A549 (cell line): ENCODE measurements at regions not wholly inside any gene's neighbourhood (a gene's known extent, or its start where the extent isn't known, plus 50 kb on each side); places are given as distances from the start of the nearest gene placed in this dataset.

ENCODE experiments used
- BHLHE40 ChIP-seq: IDR thresholded peaks from 2 replicates; pipeline ENCODE4 v1.6.1; 2012; ENCODE audit warnings: low read depth, low read length, inconsistent platforms
- MAX ChIP-seq: IDR thresholded peaks from 2 replicates; pipeline ENCODE4 v1.6.1; 2012
- POLR2A ChIP-seq: IDR thresholded peaks from 2 replicates; pipeline ENCODE4 v1.6.1; 2012; ENCODE audit warnings: mild to moderate bottlenecking, low read length
- RCOR1 ChIP-seq: fragments of 150-350 bp; IDR thresholded peaks from 2 replicates; pipeline ENCODE4 v1.6.1; 2014; ENCODE audit warnings: antibody characterized with exemption, low read length, low read depth
- ZFP36 ChIP-seq: fragments of 450-650 bp; IDR thresholded peaks from 2 replicates; pipeline ENCODE4 v1.6.1; 2014; ENCODE audit warnings: borderline replicate concordance; ENCODE audit not compliant: partially characterized antibody
- ZSCAN20 ChIP-seq: fragments of 250-450 bp; sonication (Bioruptor Pico); IDR thresholded peaks from 2 replicates; pipeline ENCODE4 v1.8.0; 2022; ENCODE audit warnings: mild to moderate bottlenecking, moderate library complexity
- TF ChIP-seq, protein P1 (sequence below): fragments of >200 bp; sonication (Bioruptor Twin); formaldehyde crosslinking; IDR thresholded peaks from 3 replicates; pipeline ENCODE4 v1.5.1; 2016

DNA sequence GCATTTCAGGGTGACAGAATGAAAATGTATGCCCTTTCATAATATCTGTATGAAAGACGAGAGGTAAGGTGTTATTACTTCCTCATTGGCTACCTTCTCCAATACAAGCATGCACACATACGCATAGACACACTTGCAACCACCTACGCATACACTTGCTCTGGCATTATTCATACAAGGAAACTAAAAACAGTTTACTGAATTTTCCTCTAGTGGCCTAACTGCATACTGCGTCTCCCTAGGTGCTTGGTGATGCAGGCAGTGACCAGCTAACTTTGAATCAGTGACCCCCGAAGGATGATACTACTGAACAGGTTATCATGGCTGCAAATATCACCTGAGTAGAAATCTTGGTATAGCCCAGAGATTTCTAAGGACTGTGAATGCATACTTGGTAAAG is 593.1 kb downstream of the PKHD1 start:
- TF ChIP-seq, protein P1, sequence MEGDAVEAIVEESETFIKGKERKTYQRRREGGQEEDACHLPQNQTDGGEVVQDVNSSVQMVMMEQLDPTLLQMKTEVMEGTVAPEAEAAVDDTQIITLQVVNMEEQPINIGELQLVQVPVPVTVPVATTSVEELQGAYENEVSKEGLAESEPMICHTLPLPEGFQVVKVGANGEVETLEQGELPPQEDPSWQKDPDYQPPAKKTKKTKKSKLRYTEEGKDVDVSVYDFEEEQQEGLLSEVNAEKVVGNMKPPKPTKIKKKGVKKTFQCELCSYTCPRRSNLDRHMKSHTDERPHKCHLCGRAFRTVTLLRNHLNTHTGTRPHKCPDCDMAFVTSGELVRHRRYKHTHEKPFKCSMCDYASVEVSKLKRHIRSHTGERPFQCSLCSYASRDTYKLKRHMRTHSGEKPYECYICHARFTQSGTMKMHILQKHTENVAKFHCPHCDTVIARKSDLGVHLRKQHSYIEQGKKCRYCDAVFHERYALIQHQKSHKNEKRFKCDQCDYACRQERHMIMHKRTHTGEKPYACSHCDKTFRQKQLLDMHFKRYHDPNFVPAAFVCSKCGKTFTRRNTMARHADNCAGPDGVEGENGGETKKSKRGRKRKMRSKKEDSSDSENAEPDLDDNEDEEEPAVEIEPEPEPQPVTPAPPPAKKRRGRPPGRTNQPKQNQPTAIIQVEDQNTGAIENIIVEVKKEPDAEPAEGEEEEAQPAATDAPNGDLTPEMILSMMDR: no peak
- TF ChIP-seq MAX (no peak), RCOR1 (no peak), ZSCAN20 (no peak), POLR2A (no peak), ZFP36 (no peak), BHLHE40 (no peak)
